Activated CD8-positive, alpha-beta memory T cell treated with anti-CD3 and anti-CD28 coated beads, Interleukin-2, amount 50 U/mL, for 48 hours (primary cell): ENCODE measurements at regions not wholly inside any gene's neighbourhood (a gene's known extent, or its start where the extent isn't known, plus 50 kb on each side); places are given as distances from the start of the nearest gene placed in this dataset.
"Not testable (repeated sequence)": the region's sequence is repeated elsewhere in the genome, so short reads cannot be mapped to it uniquely, and the experiment has no call there.

Source experiments
- DNase-seq: peaks from one replicate; pipeline ENCODE4 v3.0.0-alpha.2; 2020

GRCh38 chr12:67457778-67458665 lies 188.9 kb downstream of the CAND1 start:
- DNase-seq = no peak

DNA sequence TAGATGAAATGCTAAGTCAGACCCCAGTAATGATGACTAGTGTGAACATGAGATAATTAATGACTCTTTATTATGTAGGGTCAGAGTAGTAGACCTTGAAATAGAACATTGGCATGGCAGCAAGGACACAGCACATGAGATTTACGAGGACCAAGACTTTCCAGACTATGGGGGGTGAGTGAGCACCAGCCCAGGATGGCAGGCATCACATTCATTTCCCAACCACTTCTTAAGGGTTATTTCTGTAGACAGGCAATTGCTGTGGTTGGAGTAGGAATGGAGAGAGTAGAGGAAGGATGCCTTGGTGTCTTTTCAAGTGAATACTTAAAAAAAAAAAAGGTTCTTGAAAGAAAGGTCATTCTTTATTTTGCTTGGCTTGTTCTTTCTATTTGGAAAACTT lies 189.4 kb upstream of the DYRK2 start:
- no peak for DNase-seq

- no peak for DNase-seq
These were observed 189.0 kb upstream of the DYRK2 start for GRCh38 chr12:67459578-67459977.

DNA sequence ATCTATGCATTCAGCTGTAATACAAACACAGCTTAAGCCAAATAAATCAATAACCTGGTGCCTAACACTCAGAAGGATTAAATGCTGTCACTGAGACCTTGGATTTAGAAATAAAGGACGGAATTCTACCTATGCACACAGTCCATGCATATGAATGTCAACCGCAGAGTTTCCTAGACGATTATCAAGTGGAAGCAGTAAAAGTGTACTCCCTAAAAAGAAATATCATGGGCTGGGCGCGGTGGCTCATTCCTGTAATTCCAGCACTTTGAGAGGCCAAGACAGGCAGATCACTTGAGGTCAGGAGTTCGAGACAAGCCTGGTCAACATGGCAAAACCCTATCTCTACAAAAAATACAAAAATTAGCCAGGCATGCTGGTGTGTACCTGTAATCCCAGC lies 188.2 kb upstream of the DYRK2 start:
- no peak for DNase-seq

- DNase-seq = no peak
These were observed 179.8 kb upstream of the DYRK2 start for GRCh38 chr12:67468549-67469245.

DNA sequence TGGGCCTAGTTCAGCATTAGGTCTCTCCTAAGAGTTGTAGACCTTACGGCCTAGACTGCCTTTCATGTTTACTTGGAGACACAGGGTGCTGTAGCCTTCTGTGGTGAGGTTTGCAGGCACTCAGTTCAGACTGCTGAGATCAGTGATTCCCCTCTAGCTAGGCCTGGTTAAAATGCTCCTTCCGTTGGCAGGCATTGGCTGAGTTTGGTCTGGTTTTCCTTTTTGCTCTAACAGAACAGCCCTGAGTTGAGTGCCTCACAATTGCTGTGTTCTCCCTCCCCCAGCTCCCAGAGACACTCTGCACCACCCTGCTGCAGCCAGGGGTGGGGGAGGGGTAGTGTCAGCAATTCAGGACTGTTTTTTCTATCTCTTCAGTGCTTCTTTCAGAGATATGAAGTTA lies 178.9 kb upstream of the DYRK2 start:
- no peak for DNase-seq

DNA sequence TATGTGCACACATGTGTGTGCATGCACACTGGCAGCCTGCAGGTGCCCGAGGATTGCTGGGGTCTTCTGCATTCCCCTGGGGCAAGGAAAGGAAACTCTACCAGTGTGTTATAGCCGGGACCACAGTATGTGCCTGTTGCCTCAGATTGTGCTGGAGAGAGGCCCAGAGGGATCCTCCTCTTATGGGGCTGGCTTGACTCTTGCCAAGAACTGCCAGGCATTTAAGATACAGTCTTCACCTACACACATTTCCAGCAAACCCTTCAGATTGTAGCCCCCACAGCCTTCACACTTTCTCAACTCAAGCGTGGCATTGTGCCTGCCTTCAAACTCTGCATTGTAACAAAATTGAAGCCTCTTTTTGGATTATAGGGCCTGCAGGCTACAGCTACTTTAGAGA lies 176.7 kb upstream of the DYRK2 start:
- DNase-seq = no peak

GRCh38 chr12:67472539-67472938 lies 176.0 kb upstream of the DYRK2 start:
- DNase-seq = no peak

GRCh38 chr12:67474934-67475620 lies 173.5 kb upstream of the DYRK2 start:
- DNase-seq = no peak

DNA sequence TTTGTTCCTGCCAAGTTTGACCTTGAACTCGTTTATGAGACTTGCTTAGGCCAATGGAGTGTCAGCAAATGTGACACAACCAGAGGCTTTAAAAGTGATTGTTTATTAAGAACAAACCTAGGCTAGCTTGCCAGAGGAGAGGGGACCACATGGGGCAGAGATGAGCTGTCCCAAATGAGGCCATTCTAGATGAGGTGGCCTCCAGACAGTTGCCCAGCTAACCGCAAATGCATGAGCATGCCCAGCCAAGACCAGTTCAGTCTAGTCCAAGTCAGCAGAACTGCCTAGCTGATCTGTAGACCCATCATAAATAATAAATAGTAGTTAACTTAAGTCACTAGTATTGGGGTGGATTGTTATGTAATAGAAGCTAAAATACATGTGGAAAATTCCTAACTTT lies 172.8 kb upstream of the DYRK2 start:
- DNase-seq = no peak

DNA sequence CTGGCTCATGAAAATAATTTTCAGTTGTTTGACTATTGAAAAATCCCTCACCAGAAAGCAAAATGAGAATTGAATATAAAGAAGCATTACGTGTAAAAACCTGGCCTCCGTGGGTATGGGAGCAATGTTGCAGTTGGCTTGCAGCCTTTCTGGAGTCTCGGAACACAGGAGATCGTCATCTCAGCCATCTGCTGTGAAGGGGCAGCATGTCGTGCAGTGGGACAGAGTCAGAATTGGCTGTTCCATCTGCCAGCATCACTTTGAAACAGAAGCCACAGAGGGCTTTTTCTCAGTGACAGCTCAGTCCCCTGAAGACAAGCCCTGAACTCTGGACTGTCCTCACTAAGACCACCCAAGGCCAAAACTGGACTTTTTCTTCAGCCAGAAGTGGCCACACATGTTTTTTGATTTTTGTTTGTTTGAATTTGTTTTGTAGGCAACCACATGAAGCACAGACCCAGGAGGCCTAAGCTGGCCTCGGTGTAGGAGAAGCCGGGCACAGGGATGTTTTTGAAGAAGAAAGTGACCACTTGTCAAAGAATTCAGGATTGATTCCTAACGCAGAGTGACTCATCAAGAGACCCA lies 170.8 kb upstream of the DYRK2 start:
- DNase-seq = no peak

- DNase-seq = peak; percentile 64
These were observed 165.5 kb upstream of the DYRK2 start for GRCh38 chr12:67482751-67483661.

DNA sequence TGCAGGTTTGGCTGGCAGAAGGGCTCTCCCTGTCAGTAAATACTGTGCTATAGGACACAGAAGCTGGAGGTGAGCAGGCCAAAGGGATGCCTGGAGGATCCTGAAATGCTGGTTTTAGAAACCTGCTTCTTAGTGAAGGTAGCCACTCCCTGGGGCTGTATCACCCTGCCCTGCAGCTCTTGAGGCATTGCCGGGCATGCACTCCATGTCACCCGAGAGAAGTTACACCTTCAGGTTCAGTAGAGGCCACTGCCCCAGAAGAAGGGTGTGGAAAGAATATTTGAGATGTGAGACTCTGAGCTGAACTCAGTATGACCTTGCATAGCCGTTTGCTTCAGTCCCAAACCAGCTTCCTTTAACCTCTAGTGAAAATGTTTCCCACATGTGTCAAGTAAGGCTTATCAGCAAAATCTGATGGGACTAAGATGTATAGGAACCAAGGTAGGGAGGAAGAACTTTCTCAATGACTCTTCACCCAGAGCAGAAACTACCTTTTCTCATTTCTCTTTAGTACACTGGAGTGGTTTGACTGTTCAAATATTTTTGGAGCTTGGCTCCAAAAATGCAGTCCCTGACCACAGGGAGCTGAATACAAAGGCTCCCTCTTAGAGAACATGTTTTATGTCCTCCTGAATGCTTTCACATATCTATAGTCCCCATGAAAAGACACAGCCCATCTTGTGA lies 164.5 kb upstream of the DYRK2 start:
- no peak for DNase-seq

DNA sequence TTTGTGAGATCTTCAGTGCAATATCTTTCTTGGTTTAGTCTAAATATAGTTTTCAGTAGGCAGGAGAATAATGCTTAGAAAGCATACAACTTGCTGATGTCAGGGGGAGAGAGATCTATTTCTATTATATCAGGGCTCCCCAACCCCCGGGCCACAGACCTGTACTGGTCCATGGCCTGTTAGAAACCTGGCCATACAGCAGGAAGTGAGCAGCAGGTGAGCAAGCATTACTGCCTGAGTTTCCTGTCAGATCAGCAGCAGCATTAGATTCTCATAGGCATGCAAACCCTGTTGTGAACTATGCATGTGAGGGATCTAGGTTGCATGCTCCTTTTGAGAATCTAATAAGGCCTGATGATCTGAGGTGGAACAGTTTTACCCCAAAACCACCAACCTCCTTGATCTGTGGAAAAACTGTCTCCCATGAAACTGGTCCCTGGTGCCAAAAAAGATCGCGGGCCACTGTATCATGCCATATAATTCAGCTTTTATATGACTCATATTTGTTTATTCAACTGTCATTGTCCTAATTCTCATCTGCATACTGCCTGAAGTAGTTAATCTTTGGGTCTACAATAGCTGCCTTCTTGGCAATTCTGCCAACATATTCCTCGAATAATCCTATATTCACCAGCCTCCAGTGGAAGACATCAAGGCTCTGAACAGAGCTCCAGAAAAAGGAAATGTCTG lies 163.6 kb upstream of the DYRK2 start:
- no peak for DNase-seq

DNA sequence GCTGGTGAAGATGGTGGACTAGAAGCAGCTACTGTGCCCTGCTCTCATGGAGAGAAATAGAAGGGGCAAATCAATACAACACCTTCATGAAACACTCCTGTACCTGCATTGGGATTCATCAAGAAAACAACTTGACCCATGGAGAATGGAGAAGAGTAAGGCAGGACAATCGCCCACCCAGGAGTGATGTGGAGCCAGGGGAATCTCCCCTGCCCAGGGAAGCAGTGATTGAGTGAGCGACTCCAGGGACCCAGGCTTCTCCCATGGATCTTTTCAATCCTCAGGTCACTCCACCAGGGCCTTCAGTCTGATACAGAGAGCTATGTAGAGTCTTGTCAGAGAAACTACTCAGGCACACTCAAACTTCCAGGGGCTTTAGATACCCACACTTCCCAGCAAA lies 161.9 kb upstream of the DYRK2 start:
- DNase-seq = no peak

DNA sequence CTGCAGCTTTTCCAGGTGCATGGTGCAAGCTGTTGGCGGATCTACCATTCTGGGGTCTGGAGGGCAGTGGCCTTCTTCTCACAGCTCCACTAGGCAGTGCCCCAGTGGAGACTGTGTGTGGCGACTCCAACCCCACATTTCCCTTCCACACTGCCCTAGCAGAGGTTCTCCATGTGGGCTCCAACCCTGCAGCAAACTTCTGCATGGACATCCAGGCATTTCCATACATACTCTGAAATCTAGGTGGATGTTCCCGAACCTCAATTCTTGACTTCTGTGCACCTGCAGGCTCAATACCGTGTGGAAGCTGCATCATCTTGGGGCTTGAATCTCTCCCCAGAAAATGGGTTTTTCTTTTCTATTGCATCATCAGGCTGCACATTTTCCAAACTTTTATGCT lies 160.2 kb upstream of the DYRK2 start:
- not testable (repeated sequence) for DNase-seq

GRCh38 chr12:67489007-67489406 lies 159.5 kb upstream of the DYRK2 start:
- DNase-seq = no peak

- no peak for DNase-seq
These were observed 152.0 kb upstream of the DYRK2 start for GRCh38 chr12:67496581-67496980.

GRCh38 chr12:67498991-67499390 lies 149.6 kb upstream of the DYRK2 start:
- no peak for DNase-seq

DNA sequence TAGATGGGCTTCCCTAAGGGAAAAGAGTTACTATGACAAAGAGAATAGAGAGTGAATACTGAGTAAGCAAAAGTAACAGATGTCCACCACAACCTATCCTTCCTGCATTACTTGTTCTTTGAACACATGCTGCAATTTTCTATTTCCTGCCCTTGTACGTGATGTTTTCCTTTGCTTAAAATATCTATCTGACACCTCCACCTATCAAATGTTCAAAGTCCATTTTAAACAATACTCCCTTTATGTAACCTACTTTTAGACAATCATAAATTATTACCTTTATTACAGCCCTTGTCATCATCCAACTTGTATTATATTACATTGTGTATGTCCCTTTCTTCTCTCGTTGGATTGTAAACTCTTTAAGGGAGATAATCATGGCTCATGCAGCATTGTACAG lies 147.2 kb upstream of the DYRK2 start:
- no peak for DNase-seq

DNA sequence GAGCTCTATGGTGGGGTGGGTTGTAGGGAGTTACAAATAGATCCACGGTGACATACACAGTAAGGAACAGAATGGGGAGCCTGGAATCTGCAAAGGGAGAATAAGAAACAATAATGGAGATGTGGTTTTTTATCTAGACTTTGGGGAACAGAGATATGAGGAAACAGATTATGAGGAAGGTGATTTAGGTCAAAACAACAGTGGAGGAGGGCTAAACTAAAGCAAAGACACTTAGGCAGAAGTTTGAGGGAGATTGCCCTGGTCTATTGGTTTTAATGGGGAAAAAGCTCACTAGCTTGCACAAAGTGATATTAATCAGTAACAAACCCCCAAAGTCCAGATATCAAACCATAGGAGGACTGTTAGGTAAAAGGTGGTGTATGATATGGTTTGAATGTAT lies 144.5 kb upstream of the DYRK2 start:
- DNase-seq = no peak
